GM23338 (cell line): ENCODE measurements at regions not wholly inside any gene's neighbourhood (a gene's known extent, or its start where the extent isn't known, plus 50 kb on each side); places are given as distances from the start of the nearest gene placed in this dataset.

ENCODE experiments used
- CREB1 ChIP-seq: fragments of 250-450 bp; sonication (Bioruptor Pico); IDR thresholded peaks from 2 replicates; pipeline ENCODE4 v1.5.0; 2020; ENCODE audit warnings: low read depth, mild to moderate bottlenecking, moderate library complexity
- POLR2AphosphoS5 ChIP-seq: IDR thresholded peaks from 2 replicates; pipeline ENCODE4 v1.6.1; 2016; ENCODE audit warnings: antibody characterized with exemption, low read depth
- TF ChIP-seq, protein P1 (sequence below): IDR thresholded peaks from one replicate; pipeline ENCODE4 v1.6.1; 2018; ENCODE audit warnings: antibody characterized with exemption; ENCODE audit not compliant: unreplicated experiment
- TF ChIP-seq, protein P2 (sequence below), 2 experiments: fragments of 200-600 bp in 1 of 2; sonication (generic) in 1 of 2; conservative IDR thresholded peaks; 2 replicates each; pipeline versions ENCODE4 v1.5.1 to v1.6.1; 2016 to 2017; ENCODE audit warnings: antibody characterized with exemption in 2 of 2, low read depth in 2 of 2, mild to moderate bottlenecking in 2 of 2, moderate library complexity in 1 of 2

DNA sequence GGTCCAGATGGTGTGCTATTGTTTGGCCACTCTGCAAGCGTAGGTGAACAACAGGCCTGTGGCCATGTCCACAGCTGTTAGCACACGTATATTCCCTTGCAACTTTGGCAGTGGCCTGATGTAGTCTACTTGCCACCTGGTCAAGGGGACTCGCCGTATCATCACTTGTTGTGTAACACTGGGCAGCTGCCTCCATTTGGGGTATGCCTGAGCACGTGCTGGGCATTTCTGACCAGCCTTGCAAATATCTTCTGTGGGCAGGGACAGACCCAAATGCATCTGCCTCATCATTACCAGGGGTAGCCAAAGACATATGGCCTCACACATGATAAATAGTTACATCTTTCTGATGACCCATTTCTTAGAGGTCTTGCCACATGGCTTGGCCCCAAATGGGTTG, 434.2 kb downstream of the DYNC2H1 start:
- TF ChIP-seq, protein P1, sequence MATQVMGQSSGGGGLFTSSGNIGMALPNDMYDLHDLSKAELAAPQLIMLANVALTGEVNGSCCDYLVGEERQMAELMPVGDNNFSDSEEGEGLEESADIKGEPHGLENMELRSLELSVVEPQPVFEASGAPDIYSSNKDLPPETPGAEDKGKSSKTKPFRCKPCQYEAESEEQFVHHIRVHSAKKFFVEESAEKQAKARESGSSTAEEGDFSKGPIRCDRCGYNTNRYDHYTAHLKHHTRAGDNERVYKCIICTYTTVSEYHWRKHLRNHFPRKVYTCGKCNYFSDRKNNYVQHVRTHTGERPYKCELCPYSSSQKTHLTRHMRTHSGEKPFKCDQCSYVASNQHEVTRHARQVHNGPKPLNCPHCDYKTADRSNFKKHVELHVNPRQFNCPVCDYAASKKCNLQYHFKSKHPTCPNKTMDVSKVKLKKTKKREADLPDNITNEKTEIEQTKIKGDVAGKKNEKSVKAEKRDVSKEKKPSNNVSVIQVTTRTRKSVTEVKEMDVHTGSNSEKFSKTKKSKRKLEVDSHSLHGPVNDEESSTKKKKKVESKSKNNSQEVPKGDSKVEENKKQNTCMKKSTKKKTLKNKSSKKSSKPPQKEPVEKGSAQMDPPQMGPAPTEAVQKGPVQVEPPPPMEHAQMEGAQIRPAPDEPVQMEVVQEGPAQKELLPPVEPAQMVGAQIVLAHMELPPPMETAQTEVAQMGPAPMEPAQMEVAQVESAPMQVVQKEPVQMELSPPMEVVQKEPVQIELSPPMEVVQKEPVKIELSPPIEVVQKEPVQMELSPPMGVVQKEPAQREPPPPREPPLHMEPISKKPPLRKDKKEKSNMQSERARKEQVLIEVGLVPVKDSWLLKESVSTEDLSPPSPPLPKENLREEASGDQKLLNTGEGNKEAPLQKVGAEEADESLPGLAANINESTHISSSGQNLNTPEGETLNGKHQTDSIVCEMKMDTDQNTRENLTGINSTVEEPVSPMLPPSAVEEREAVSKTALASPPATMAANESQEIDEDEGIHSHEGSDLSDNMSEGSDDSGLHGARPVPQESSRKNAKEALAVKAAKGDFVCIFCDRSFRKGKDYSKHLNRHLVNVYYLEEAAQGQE: no peak
- TF ChIP-seq, protein P2, sequence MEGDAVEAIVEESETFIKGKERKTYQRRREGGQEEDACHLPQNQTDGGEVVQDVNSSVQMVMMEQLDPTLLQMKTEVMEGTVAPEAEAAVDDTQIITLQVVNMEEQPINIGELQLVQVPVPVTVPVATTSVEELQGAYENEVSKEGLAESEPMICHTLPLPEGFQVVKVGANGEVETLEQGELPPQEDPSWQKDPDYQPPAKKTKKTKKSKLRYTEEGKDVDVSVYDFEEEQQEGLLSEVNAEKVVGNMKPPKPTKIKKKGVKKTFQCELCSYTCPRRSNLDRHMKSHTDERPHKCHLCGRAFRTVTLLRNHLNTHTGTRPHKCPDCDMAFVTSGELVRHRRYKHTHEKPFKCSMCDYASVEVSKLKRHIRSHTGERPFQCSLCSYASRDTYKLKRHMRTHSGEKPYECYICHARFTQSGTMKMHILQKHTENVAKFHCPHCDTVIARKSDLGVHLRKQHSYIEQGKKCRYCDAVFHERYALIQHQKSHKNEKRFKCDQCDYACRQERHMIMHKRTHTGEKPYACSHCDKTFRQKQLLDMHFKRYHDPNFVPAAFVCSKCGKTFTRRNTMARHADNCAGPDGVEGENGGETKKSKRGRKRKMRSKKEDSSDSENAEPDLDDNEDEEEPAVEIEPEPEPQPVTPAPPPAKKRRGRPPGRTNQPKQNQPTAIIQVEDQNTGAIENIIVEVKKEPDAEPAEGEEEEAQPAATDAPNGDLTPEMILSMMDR (conservative IDR thresholded peaks at IDR 0.05; ENCODE audit: low read depth in 2 of 2): no peak
- TF ChIP-seq POLR2AphosphoS5: no peak
- no peak for TF ChIP-seq CREB1 (CRISPR knock-in tag)
